SK-N-SH (cell line): ENCODE measurements at regions not wholly inside any gene's neighbourhood (a gene's known extent, or its start where the extent isn't known, plus 50 kb on each side); places are given as distances from the start of the nearest gene placed in this dataset.

ENCODE experiments used
- CTCF ChIA-PET: fragments of 300-600, 350-600 bp; formaldehyde crosslinking; extraction: SDS; loops from one replicate; lab custom pipeline; 2021; lab: Yijun Ruan, JAX
- POLR2A ChIA-PET: fragments of 350-600 bp; sonication (Branson Sonifier 250); formaldehyde crosslinking; extraction: SDS; loops from one replicate; lab custom pipeline; 2020; ENCODE audit warnings: antibody characterized with exemption, inconsistent platforms; lab: Yijun Ruan, JAX
- DNase-seq: peaks from one replicate; pipeline ENCODE4 v3.0.0; 2012
- H2AFZ ChIP-seq: fragments of 200-600 bp; sonication (generic); 2 replicates; pipeline ENCODE4 v1.8.1; 2016; ENCODE audit warnings: antibody characterized with exemption, mild to moderate bottlenecking, low read depth
- H3F3A ChIP-seq: fragments of 200-600 bp; sonication (generic); replicated peaks from 2 replicates; pipeline ENCODE3; 2016; ENCODE audit warnings: antibody characterized with exemption, mild to moderate bottlenecking; ENCODE audit not compliant: insufficient read depth
- H3K27ac ChIP-seq, 2 experiments: fragments of 200-500 bp in 1 of 2; fragments of 200-600 bp in 1 of 2; sonication (Bioruptor generic) in 1 of 2; sonication (generic), shearing (Covaris generic) in 1 of 2; 2 replicates each; pipeline versions ENCODE4 v1.5.1 to v1.6.1; 2014 to 2016; ENCODE audit warnings: low read depth in 2 of 2, inconsistent platforms in 1 of 2, low read length in 1 of 2, mild to moderate bottlenecking in 1 of 2, mixed read lengths in 1 of 2
- H3K27me3 ChIP-seq: fragments of 200-600 bp; sonication (generic), shearing (Covaris generic); 2 replicates; pipeline ENCODE4 v1.6.1; 2016; ENCODE audit warnings: mixed run types; ENCODE audit not compliant: insufficient read depth
- H3K36me3 ChIP-seq, 2 experiments: fragments of 200-500 bp in 1 of 2; fragments of 200-600 bp in 1 of 2; sonication (Bioruptor generic) in 1 of 2; sonication (generic) in 1 of 2; replicated peaks in 1 of 2; 2 replicates each; pipeline versions ENCODE3 to v1.5.1; 2014 to 2016; ENCODE audit warnings: low read length in 1 of 2, mild to moderate bottlenecking in 1 of 2; ENCODE audit not compliant: insufficient read depth in 2 of 2, control insufficient read depth in 1 of 2
- H3K4me1 ChIP-seq, 2 experiments: fragments of 200-500 bp in 1 of 2; fragments of 200-600 bp in 1 of 2; sonication (Bioruptor generic) in 1 of 2; sonication (generic), shearing (Covaris generic) in 1 of 2; 2 replicates each; pipeline versions ENCODE4 v1.5.1 to v1.6.1; 2014 to 2016; ENCODE audit warnings: low read depth in 1 of 2, low read length in 1 of 2, mixed run types in 1 of 2; ENCODE audit not compliant: insufficient read depth in 2 of 2, control insufficient read depth in 1 of 2
- H3K4me2 ChIP-seq: fragments of 200-600 bp; sonication (generic), shearing (Covaris generic); 2 replicates; pipeline ENCODE4 v1.6.1; 2017; ENCODE audit warnings: mixed run types
- H3K4me3 ChIP-seq, 2 experiments: fragments of 200-500 bp in 1 of 2; fragments of 200-600 bp in 1 of 2; sonication (Bioruptor generic) in 1 of 2; sonication (generic), shearing (Covaris generic) in 1 of 2; 2 replicates each; pipeline versions ENCODE4 v1.5.1 to v1.8.1; 2014 to 2016; ENCODE audit warnings: low read depth in 2 of 2, inconsistent platforms in 1 of 2, low read length in 1 of 2, mild to moderate bottlenecking in 1 of 2, mixed read lengths in 1 of 2, moderate library complexity in 1 of 2
- H3K79me2 ChIP-seq: fragments of 200-600 bp; sonication (generic); 2 replicates; pipeline ENCODE4 v1.8.1; 2017; ENCODE audit warnings: mild to moderate bottlenecking; ENCODE audit not compliant: insufficient read depth
- H3K9ac ChIP-seq: fragments of 200-600 bp; sonication (generic); 2 replicates; pipeline ENCODE4 v1.6.1; 2017; ENCODE audit warnings: mixed run types
- H3K9me2 ChIP-seq: fragments of 200-600 bp; sonication (generic); 2 replicates; pipeline ENCODE4 v1.6.1; 2017; ENCODE audit warnings: mixed run types
- H3K9me3 ChIP-seq: fragments of 200-600 bp; sonication (generic); 2 replicates; pipeline ENCODE4 v1.6.1; 2017; ENCODE audit warnings: mixed run types, mild to moderate bottlenecking, moderate library complexity
- H4K20me1 ChIP-seq: fragments of 200-600 bp; sonication (generic); 2 replicates; pipeline ENCODE4 v1.6.1; 2017; ENCODE audit warnings: mild to moderate bottlenecking, mixed run types; ENCODE audit not compliant: insufficient read depth
- EP300 ChIP-seq, 2 experiments: IDR thresholded peaks; 2 replicates each; pipeline versions ENCODE4 v1.4.0 to v1.6.1; 2012; ENCODE audit warnings: borderline replicate concordance in 1 of 2, low read depth in 1 of 2, low read length in 1 of 2
- EZH2phosphoT487 ChIP-seq: fragments of 200-600 bp; sonication (generic); IDR thresholded peaks from 2 replicates; pipeline ENCODE4 v1.6.1; 2017; ENCODE audit warnings: low read depth, mixed run types, mild to moderate bottlenecking, antibody characterized with exemption, moderate library complexity, borderline replicate concordance
- FOSL2 ChIP-seq: IDR thresholded peaks from 2 replicates; pipeline ENCODE4 v1.4.0; 2012; ENCODE audit warnings: low read depth, mild to moderate bottlenecking, moderate library complexity, borderline replicate concordance
- FOXJ3 ChIP-seq: sonication (generic); formaldehyde crosslinking; IDR thresholded peaks from 2 replicates; pipeline ENCODE4 v1.5.1; 2020; ENCODE audit warnings: mild to moderate bottlenecking, missing genetic modification reagents
- FOXM1 ChIP-seq: IDR thresholded peaks from 2 replicates; pipeline ENCODE4 v1.4.0; 2012; ENCODE audit warnings: low read depth, mild to moderate bottlenecking
- GABPA ChIP-seq: IDR thresholded peaks from 2 replicates; pipeline ENCODE4 v1.4.0; 2012; ENCODE audit warnings: low read depth, mild to moderate bottlenecking
- GATA2 ChIP-seq: sonication (generic); formaldehyde crosslinking; IDR thresholded peaks from 2 replicates; pipeline ENCODE4 v1.5.0; 2020; ENCODE audit warnings: mild to moderate bottlenecking, missing genetic modification reagents
- NFIC ChIP-seq: IDR thresholded peaks from 2 replicates; pipeline ENCODE4 v1.4.0; 2012; ENCODE audit warnings: borderline replicate concordance
- NRF1 ChIP-seq: IDR thresholded peaks from 2 replicates; pipeline ENCODE4 v1.6.1; 2012; ENCODE audit warnings: low read depth, mild to moderate bottlenecking, low read length
- POLR2AphosphoS5 ChIP-seq: IDR thresholded peaks from 2 replicates; pipeline ENCODE4 v1.6.1; 2012; ENCODE audit warnings: low read depth, low read length
- RAD21 ChIP-seq: IDR thresholded peaks from 2 replicates; pipeline ENCODE4 v1.6.1; 2012; ENCODE audit warnings: mild to moderate bottlenecking, low read length
- TEAD4 ChIP-seq: IDR thresholded peaks from 2 replicates; pipeline ENCODE4 v1.4.0; 2012; ENCODE audit warnings: mild to moderate bottlenecking, borderline replicate concordance; ENCODE audit not compliant: insufficient read depth
- YY1 ChIP-seq: IDR thresholded peaks from 2 replicates; pipeline ENCODE4 v1.4.0; 2012; ENCODE audit warnings: low read depth, mild to moderate bottlenecking
- WGBS: methylation state at CpG from one replicate; pipeline ENCODE4 v1.1.6; 2017; ENCODE audit warnings: low lambda C conversion rate; 5-methylcytosine and 5-hydroxymethylcytosine counted together
- TF ChIP-seq, protein P1 (sequence below): fragments of 200-600 bp; sonication (generic); IDR thresholded peaks from 2 replicates; pipeline ENCODE4 v1.6.1; 2017; ENCODE audit warnings: antibody characterized with exemption, mild to moderate bottlenecking, moderate library complexity

DNA sequence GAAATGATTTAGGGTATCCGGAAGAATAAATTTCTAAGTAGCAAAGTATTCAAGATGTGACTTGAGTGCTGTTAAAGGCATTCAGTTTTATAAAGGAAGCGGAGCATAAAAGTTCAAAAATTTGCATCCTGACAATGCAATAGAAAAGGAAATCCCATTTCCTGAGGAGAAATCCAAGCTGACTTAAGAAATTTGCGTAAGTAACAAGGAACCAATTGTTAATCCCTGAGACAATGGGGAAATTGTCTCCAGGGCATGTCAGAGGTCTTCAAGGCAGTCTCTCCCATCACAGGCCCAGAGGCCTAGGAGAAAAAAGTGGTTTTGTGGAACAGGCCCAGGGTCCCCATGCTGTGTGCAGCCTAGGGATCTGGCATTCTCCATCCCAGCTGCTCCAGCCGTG lies 416.0 kb downstream of the PRDM2 start:
- no peaks in the 10 kb centered on the region for H3K79me2 ChIP-seq
- no peak for DNase-seq
- H3K27ac ChIP-seq: no peak overlapping the region
- TF ChIP-seq RAD21: no peak
- no peak for TF ChIP-seq GABPA
- no peaks in the 10 kb centered on the region for H4K20me1 ChIP-seq
- no peak overlapping the region for H3K9ac ChIP-seq
- H3F3A ChIP-seq: no peaks in the 10 kb centered on the region
- no peak overlapping the region for H2AFZ ChIP-seq
- H3K9me2 ChIP-seq: no peaks in the 10 kb centered on the region
- no peaks in the 10 kb centered on the region for H3K9me3 ChIP-seq
- 27% methylated on average over 4 of the region's 4 CpGs for WGBS
- H3K4me2 ChIP-seq: no peak overlapping the region
- ChIA-PET POLR2A (no interaction called here), CTCF (interaction anchor here (0.9 kb wide), 1 partner anchor 9 kb away, joined by 3 read pairs; no protein-coding TSS in a partner anchor)
- no peaks in the 10 kb centered on the region for H3K27me3 ChIP-seq
- no peak overlapping the region for H3K4me3 ChIP-seq
- no peaks in the 10 kb centered on the region for H3K36me3 ChIP-seq
- no peaks in the 10 kb centered on the region; a peak in 1 of 4 replicates for H3K4me1 ChIP-seq

DNA sequence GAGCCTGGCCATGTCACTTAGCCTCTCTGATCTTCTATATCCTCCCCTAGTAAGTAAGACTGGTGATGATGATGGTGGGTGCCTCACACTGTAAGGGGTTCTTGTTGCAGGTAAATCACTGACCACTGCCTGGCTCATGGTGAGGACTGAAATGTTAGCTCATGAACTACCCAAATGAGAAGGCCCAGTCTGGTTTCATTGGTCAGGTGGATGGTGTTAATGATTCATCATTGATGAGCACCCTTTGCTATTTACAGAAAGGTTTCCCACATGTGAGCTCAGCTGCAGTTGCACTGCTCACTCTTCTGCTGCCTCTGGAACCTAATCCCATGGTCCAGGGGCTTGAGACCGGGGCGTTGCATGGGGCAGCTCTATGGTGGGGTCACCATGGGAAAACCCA lies 417.7 kb downstream of the PRDM2 start:
- ChIA-PET POLR2A (no interaction called here), CTCF (no interaction called here)
- Histone ChIP-seq H3F3A (no peaks in the 10 kb centered on the region), H3K4me1 (no peaks in the 10 kb centered on the region; a peak in 1 of 4 replicates), H3K4me3 (no peak overlapping the region), H3K27ac (no peak overlapping the region), H3K9ac (no peak overlapping the region), H3K36me3 (no peaks in the 10 kb centered on the region), H2AFZ (no peak overlapping the region), H3K4me2 (no peak overlapping the region), H3K9me3 (no peaks in the 10 kb centered on the region), H3K27me3 (no peaks in the 10 kb centered on the region), H4K20me1 (no peaks in the 10 kb centered on the region), H3K79me2 (no peaks in the 10 kb centered on the region), H3K9me2 (no peaks in the 10 kb centered on the region)
- TF ChIP-seq NRF1 (no peak), YY1 (no peak), TEAD4 (no peak), POLR2AphosphoS5 (no peak), RAD21 (no peak), FOXM1 (no peak), FOXJ3 (CRISPR knock-in tag) (no peak), NFIC (no peak), EP300 (IDR thresholded peaks at IDR 0.05; ENCODE audit: borderline replicate concordance in 1 of 2, low read depth in 1 of 2, low read length in 1 of 2) (no peak), EZH2phosphoT487 (no peak), GATA2 (CRISPR knock-in tag) (no peak), FOSL2 (no peak)
- TF ChIP-seq, protein P1, sequence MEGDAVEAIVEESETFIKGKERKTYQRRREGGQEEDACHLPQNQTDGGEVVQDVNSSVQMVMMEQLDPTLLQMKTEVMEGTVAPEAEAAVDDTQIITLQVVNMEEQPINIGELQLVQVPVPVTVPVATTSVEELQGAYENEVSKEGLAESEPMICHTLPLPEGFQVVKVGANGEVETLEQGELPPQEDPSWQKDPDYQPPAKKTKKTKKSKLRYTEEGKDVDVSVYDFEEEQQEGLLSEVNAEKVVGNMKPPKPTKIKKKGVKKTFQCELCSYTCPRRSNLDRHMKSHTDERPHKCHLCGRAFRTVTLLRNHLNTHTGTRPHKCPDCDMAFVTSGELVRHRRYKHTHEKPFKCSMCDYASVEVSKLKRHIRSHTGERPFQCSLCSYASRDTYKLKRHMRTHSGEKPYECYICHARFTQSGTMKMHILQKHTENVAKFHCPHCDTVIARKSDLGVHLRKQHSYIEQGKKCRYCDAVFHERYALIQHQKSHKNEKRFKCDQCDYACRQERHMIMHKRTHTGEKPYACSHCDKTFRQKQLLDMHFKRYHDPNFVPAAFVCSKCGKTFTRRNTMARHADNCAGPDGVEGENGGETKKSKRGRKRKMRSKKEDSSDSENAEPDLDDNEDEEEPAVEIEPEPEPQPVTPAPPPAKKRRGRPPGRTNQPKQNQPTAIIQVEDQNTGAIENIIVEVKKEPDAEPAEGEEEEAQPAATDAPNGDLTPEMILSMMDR: no peak
- 6% methylated on average over 2 of the region's 2 CpGs for WGBS
- DNase-seq: no peak
